Neural cell (in vitro differentiated cells): ENCODE measurements at regions not wholly inside any gene's neighbourhood (a gene's known extent, or its start where the extent isn't known, plus 50 kb on each side); places are given as distances from the start of the nearest gene placed in this dataset.

Source experiments
- H2AFZ ChIP-seq: fragments of 200-600, 300-800 bp; sonication (generic), shearing (Covaris generic); 2 replicates; pipeline ENCODE4 v1.6.0; 2014; ENCODE audit warnings: low read depth, mild to moderate bottlenecking, antibody characterized with exemption, low read length, moderate library complexity
- H3F3A ChIP-seq: fragments of 200-600 bp; shearing (Covaris generic); 2 replicates; pipeline ENCODE4 v1.6.1; 2016; ENCODE audit warnings: mild to moderate bottlenecking, moderate library complexity, mixed read lengths, antibody characterized with exemption, low read length; ENCODE audit not compliant: insufficient read depth, poor library complexity, severe bottlenecking
- H3K27ac ChIP-seq: fragments of 200-600, 300-800 bp; sonication (generic), shearing (Covaris generic); 2 replicates; pipeline ENCODE4 v1.5.1; 2014; ENCODE audit warnings: mild to moderate bottlenecking, low read length, moderate library complexity
- H3K27me3 ChIP-seq: fragments of 300-800, 200-600 bp; sonication (generic), shearing (Covaris generic); 2 replicates; pipeline ENCODE4 v1.6.0; 2014; ENCODE audit warnings: mild to moderate bottlenecking, low read depth, low read length, moderate library complexity; ENCODE audit not compliant: insufficient read depth
- H3K36me3 ChIP-seq: fragments of 300-800, 200-600 bp; sonication (generic), shearing (Covaris generic); 2 replicates; pipeline ENCODE4 v1.5.1; 2014; ENCODE audit warnings: mild to moderate bottlenecking, antibody characterized with exemption, low read length, moderate library complexity; ENCODE audit not compliant: insufficient read depth
- H3K4me2 ChIP-seq: fragments of 300-800, 200-600 bp; sonication (generic), shearing (Covaris generic); 2 replicates; pipeline ENCODE4 v1.6.0; 2014; ENCODE audit warnings: mild to moderate bottlenecking, low read length
- H3K4me3 ChIP-seq: fragments of 300-800, 200-600 bp; sonication (generic), shearing (Covaris generic); 2 replicates; pipeline ENCODE4 v1.5.1; 2014; ENCODE audit warnings: mild to moderate bottlenecking, low read length, moderate library complexity
- H3K79me2 ChIP-seq: fragments of 200-600 bp; shearing (Covaris generic); replicated peaks from 2 replicates; pipeline ENCODE4 v1.6.0; 2014; ENCODE audit warnings: mild to moderate bottlenecking, low read length, moderate library complexity; ENCODE audit not compliant: insufficient read depth
- H3K9ac ChIP-seq: fragments of 300-800, 200-600 bp; sonication (generic), shearing (Covaris generic); 2 replicates; pipeline ENCODE4 v1.6.1; 2016; ENCODE audit warnings: mild to moderate bottlenecking, low read length, mixed read lengths
- H3K9me2 ChIP-seq: fragments of 200-600 bp; shearing (Covaris generic); 2 replicates; pipeline ENCODE4 v1.6.1; 2016; ENCODE audit warnings: mild to moderate bottlenecking, low read length, mixed read lengths; ENCODE audit not compliant: insufficient read depth
- H3K9me3 ChIP-seq: fragments of 200-600, 300-800 bp; sonication (generic), shearing (Covaris generic); 2 replicates; pipeline ENCODE4 v1.6.1; 2016; ENCODE audit warnings: mild to moderate bottlenecking, mixed run types, low read length, moderate library complexity, mixed read lengths
- H4K20me1 ChIP-seq: fragments of 200-600 bp; shearing (Covaris generic); 2 replicates; pipeline ENCODE4 v1.6.1; 2016; ENCODE audit warnings: mild to moderate bottlenecking, mixed run types; ENCODE audit not compliant: insufficient read depth
- CTCF ChIP-seq: fragments of 450-650 bp; IDR thresholded peaks from 2 replicates; pipeline ENCODE4 v1.5.1; 2014; ENCODE audit warnings: antibody characterized with exemption, mild to moderate bottlenecking, moderate library complexity; ENCODE audit not compliant: poor library complexity, severe bottlenecking
- EP300 ChIP-seq: fragments of 450-650 bp; conservative IDR thresholded peaks from 2 replicates; pipeline ENCODE4 v1.6.1; 2014; ENCODE audit warnings: antibody characterized with exemption, mild to moderate bottlenecking, moderate library complexity; ENCODE audit not compliant: poor library complexity, severe bottlenecking
- EZH2 ChIP-seq: fragments of 200-600, 300-800 bp; shearing (Covaris generic), sonication (generic); IDR thresholded peaks from 2 replicates; pipeline ENCODE4 v1.6.1; 2014; ENCODE audit warnings: antibody characterized with exemption, low read length, borderline replicate concordance, mild to moderate bottlenecking; ENCODE audit not compliant: insufficient read depth, poor library complexity, severe bottlenecking
- MXI1 ChIP-seq: fragments of 450-650 bp; conservative IDR thresholded peaks from 2 replicates; pipeline ENCODE4 v1.6.1; 2014; ENCODE audit warnings: antibody characterized with exemption, mild to moderate bottlenecking; ENCODE audit not compliant: poor library complexity, severe bottlenecking
- POLR2AphosphoS5 ChIP-seq: IDR thresholded peaks from 2 replicates; pipeline ENCODE4 v1.6.1; 2012
- RAD21 ChIP-seq: fragments of 450-650 bp; conservative IDR thresholded peaks from 2 replicates; pipeline ENCODE4 v1.6.1; 2014; ENCODE audit warnings: antibody characterized with exemption, mild to moderate bottlenecking, moderate library complexity
- REST ChIP-seq: IDR thresholded peaks from 2 replicates; pipeline ENCODE4 v1.6.1; 2012; ENCODE audit warnings: borderline replicate concordance
- SMC3 ChIP-seq: fragments of 450-650 bp; conservative IDR thresholded peaks from 2 replicates; pipeline ENCODE4 v1.6.1; 2014; ENCODE audit warnings: antibody characterized with exemption, mild to moderate bottlenecking, moderate library complexity; ENCODE audit not compliant: poor library complexity
- TAF1 ChIP-seq: IDR thresholded peaks from 2 replicates; pipeline ENCODE4 v1.6.1; 2012; ENCODE audit warnings: low read depth

- no peak overlapping the region for H2AFZ ChIP-seq
- no peak for TF ChIP-seq MXI1
- TF ChIP-seq CTCF = no peak
- no peak for TF ChIP-seq TAF1
- TF ChIP-seq EP300 = no peak
- no peak for TF ChIP-seq EZH2
- no peak for TF ChIP-seq REST
- TF ChIP-seq SMC3 = no peak
- TF ChIP-seq RAD21 = no peak
- no peak for TF ChIP-seq POLR2AphosphoS5
Observed at GRCh38 chr1:101482306-101482705, 245.5 kb downstream of the S1PR1 start.

GRCh38 chr1:101483982-101484688 lies 247.3 kb downstream of the S1PR1 start:
- Histone ChIP-seq H4K20me1 (no peaks in the 10 kb centered on the region), H3K9me2 (no peaks in the 10 kb centered on the region), H3K79me2 (no peaks in the 10 kb centered on the region), H3K36me3 (no peaks in the 10 kb centered on the region), H3K27me3 (no peaks in the 10 kb centered on the region), H3K4me3 (no peak overlapping the region), H3K27ac (no peak overlapping the region), H2AFZ (no peak overlapping the region), H3K9ac (no peak overlapping the region), H3K4me2 (no peak overlapping the region), H3K9me3 (no peaks in the 10 kb centered on the region), H3F3A (no peaks in the 10 kb centered on the region)
- TF ChIP-seq EZH2 (no peak), REST (no peak), POLR2AphosphoS5 (no peak), MXI1 (no peak), SMC3 (no peak), TAF1 (no peak), CTCF (no peak)

More at GRCh38 chr1:101482306-101482705, 245.5 kb downstream of the S1PR1 start:
- Histone ChIP-seq H3K36me3 (no peaks in the 10 kb centered on the region), H3K27me3 (no peaks in the 10 kb centered on the region), H3K4me2 (no peak overlapping the region), H3K27ac (no peak overlapping the region), H3K9me2 (no peaks in the 10 kb centered on the region), H3K79me2 (no peaks in the 10 kb centered on the region), H4K20me1 (no peaks in the 10 kb centered on the region), H3K9me3 (no peaks in the 10 kb centered on the region), H3F3A (no peaks in the 10 kb centered on the region), H3K4me3 (no peak overlapping the region), H3K9ac (no peak overlapping the region)
